ENCODE measurements at regions not wholly inside any gene's neighbourhood (a gene's known extent, or its start where the extent isn't known, plus 50 kb on each side); places are given as distances from the start of the nearest gene placed in this dataset.

GRCh38 chr5:57777174-57777581, 294.6 kb upstream of the ACTBL2 start:
- TF ChIP-seq, protein P1, sequence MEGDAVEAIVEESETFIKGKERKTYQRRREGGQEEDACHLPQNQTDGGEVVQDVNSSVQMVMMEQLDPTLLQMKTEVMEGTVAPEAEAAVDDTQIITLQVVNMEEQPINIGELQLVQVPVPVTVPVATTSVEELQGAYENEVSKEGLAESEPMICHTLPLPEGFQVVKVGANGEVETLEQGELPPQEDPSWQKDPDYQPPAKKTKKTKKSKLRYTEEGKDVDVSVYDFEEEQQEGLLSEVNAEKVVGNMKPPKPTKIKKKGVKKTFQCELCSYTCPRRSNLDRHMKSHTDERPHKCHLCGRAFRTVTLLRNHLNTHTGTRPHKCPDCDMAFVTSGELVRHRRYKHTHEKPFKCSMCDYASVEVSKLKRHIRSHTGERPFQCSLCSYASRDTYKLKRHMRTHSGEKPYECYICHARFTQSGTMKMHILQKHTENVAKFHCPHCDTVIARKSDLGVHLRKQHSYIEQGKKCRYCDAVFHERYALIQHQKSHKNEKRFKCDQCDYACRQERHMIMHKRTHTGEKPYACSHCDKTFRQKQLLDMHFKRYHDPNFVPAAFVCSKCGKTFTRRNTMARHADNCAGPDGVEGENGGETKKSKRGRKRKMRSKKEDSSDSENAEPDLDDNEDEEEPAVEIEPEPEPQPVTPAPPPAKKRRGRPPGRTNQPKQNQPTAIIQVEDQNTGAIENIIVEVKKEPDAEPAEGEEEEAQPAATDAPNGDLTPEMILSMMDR (IDR thresholded peaks at IDR 0.05; ENCODE audit: low read depth, low read length) = no peak
- H3K4me3 ChIP-seq (ENCODE audit: low read depth, low read length) = no peak overlapping the region

- H3K4me3 ChIP-seq (ENCODE audit: low read depth, low read length) = no peak overlapping the region
- TF ChIP-seq, protein P1 (IDR thresholded peaks at IDR 0.05; ENCODE audit: low read depth, low read length) = no peak
Measured at GRCh38 chr5:57776035-57776434, 293.4 kb upstream of the ACTBL2 start.

DNA sequence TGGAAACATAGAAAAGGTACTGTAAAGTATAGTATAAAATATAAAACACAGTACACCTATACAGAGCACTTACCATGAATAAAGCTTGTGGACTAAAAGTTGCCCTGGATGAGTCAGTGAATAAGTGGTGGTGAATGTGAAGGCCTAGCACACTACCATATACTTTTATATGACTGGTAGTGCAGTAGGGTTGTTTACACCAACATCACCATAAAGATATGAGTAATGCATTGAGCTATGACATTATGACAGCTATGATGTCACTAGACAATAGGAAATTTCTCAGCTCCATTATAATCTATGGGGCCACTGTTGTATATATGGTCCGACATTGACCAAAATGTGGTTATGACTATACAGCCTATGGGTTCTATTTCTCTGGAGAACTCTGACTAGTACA, 291.8 kb upstream of the ACTBL2 start:
- no peak overlapping the region for H3K4me3 ChIP-seq (ENCODE audit: low read depth, low read length)
- TF ChIP-seq, protein P1 (IDR thresholded peaks at IDR 0.05; ENCODE audit: low read depth, low read length) = no peak

DNA sequence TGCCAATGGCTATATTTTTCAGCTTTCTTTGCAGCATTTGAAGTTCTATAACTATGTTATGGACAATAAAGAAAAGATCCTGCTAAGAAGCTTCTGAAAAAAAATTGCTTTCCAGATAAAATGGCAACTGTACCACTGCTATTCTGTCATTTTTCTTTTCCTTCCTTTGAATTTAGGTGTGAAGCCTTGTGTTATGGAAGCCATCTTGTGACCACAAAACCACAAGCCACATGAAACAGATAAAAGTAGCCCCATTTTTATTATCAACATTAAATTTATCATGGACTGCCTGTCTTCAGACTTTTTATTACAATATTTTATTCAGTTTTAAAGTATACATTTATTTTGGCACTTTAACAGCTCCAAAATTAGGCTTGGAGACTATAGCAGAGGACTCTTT, 289.9 kb upstream of the ACTBL2 start:
- no peak overlapping the region for H3K4me3 ChIP-seq (ENCODE audit: low read depth, low read length)
- TF ChIP-seq, protein P1 (IDR thresholded peaks at IDR 0.05; ENCODE audit: low read depth, low read length) = no peak

- TF ChIP-seq, protein P1 (IDR thresholded peaks at IDR 0.05; ENCODE audit: low read depth, low read length) = no peak
- H3K4me3 ChIP-seq (ENCODE audit: low read depth, low read length) = no peak overlapping the region
Measured at GRCh38 chr5:57770039-57770438, 287.4 kb upstream of the ACTBL2 start.

- H3K4me3 ChIP-seq (ENCODE audit: low read depth, low read length) = no peak overlapping the region
- TF ChIP-seq, protein P1 (IDR thresholded peaks at IDR 0.05; ENCODE audit: low read depth, low read length) = no peak
Measured at GRCh38 chr5:57768745-57769144, 286.1 kb upstream of the ACTBL2 start.

- no peak overlapping the region for H3K4me3 ChIP-seq (ENCODE audit: low read depth, low read length)
- TF ChIP-seq, protein P1 (IDR thresholded peaks at IDR 0.05; ENCODE audit: low read depth, low read length) = no peak
Measured at GRCh38 chr5:57764479-57765089, 282.0 kb upstream of the ACTBL2 start.
